ENCODE measurements at regions not wholly inside any gene's neighbourhood (a gene's known extent, or its start where the extent isn't known, plus 50 kb on each side); places are given as distances from the start of the nearest gene placed in this dataset.

DNA sequence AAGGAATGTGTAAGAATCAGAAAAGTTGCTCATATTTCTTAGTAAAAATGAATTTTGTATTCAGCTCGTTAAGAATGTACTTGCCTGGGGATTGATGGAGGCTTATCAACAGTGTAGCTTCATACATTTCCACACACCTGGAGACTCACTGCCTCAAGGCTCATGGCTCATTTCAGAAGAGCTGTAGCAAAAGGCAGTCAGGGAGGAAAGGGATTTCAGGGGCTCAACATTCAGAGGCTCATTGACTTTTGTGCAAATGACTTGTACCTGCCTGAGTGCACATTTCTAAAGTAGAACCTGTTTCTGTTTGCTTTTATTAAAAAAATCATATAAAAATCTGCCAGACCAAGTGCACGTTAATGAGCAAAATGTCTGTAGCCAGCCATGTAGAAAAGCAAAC, 304.4 kb downstream of the KCNS3 start:
- no peak for DNase-seq (ENCODE audit: low read depth)

DNA sequence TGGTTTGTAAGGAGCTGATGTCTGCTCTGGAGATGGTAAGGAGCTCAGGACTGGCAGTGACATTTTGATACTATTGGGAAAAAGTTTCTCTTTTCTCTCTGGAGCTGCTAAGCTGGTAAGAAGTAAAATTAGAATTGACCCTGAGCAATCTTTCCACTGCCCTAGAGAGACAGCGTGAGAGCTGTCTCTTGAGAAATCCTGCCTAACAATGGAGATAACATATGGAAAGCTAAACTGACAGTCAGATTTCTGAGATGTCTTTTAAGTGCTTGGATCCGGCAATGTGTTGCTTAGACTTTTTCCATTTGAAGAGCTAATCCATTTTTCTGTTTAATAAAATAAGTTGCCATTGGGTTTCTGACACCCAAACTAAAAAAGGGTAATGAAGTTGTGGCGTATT, 302.4 kb downstream of the KCNS3 start:
- DNase-seq (ENCODE audit: low read depth): no peak

DNA sequence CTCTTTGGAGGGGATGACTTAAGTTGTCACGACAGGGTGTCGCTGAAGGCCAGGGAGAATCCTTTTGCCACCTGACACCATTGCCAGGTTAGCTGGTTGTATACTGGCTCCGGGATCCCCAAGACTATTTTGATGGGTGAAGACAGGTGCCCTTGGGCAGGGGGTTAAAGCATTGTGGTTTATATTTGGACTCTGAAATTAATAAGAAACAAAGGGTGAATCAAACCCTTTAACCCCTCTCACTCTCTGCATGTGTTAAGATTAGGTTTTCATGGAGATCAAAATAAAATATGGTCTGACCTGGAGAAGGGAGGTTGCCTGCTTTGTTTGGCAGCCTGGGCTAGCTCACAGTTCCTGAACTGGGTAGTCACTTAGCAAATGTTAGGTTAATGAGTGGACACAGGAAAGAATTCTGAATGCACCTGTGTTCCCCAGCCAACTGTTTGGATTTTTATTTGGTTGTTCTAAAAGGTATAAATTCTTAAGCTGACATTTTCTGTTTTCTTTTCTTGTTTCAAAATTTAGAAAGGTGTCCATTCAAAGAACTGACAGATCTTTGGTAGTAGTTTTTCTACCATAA, 301.7 kb downstream of the KCNS3 start:
- DNase-seq (ENCODE audit: low read depth): no peak

DNA sequence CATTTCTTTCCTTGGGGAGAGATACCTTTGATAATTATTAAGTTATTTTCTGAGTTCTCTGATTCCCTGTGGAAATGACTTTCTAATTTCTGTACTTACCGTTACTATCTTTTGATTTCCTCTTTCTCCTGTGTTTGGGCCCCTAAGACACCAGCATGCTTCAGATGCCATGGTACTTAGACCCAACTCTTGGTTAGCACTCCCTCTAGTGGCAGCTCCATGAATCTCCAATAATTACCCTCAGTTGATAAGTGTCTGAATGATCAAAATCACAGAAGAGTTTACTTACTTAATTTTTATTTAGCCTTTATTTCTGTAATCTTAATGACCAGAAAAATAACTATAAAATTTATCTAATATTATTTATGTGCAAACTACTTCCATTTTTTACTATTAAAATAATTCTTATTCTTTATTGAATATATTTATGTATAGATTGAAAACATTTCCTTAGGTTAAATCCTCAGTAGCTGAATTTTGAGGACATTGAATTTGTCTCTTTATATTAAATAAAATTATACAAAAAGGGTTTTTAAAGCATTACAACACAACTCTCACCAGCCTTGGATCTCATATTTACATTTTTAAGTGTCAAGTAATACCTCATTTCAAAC, 300.4 kb downstream of the KCNS3 start:
- no peak for DNase-seq (ENCODE audit: low read depth)

DNA sequence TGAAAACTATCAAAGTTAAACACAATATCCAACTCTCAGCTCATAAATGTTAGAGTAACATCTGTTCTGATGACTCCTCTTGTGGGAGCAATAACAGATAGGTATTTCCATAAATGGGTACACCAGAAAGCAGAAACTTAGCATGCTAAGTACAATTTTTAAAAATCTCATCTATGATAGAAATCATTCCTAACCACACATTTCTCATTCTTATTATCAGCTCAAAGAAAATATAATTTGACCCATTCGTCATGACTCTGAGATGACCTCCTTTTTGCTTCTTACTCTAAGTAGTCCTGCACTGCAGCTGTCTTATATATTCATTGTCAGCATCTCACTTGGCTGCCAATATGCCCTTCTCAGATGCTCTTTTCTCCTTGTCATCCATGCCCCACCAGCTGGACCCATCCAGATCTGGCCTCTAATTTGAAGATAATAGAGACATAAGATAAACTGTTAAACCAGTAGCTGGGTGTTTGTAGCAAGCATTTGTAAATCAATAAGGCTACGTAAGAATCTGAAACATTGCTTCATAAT, 298.3 kb downstream of the KCNS3 start:
- no peak for DNase-seq (ENCODE audit: low read depth)

DNA sequence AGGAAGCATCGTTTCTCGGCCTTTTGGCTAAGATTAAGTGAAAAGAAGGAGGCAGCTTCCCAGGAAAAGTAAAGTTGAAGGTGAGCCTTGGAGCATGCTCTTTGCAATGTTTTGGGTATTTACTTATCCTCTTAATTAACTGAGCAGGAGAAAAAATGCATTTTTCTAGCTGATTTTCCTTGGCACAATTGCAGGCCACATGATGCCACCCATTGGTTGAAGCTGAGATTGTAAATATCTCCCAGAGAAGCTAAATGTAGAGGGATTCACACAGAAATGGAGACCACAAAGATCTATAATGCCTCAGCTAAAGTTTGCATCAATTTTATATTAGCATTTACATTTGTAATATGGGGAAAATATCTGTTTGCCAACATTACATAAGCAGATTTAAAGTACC, 294.1 kb downstream of the KCNS3 start:
- DNase-seq (ENCODE audit: low read depth): no peak

- DNase-seq (ENCODE audit: low read depth): no peak
These were observed 293.0 kb downstream of the KCNS3 start for GRCh38 chr2:18171191-18172139.

GRCh38 chr2:18170642-18171041, 292.2 kb downstream of the KCNS3 start:
- DNase-seq (ENCODE audit: low read depth): no peak

DNA sequence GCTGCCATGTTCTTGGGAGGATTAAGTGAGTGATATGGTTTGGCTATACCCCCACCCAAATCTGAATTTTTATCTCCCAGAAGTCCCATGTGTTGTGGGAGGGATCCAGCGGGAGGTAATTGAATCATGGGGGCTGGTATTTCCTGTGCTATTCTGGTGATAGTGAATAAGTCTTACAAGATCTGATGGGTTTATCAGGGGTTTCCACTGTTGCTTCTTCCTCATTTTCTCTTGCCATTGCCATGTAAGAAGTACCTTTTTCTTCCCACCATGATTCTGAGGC, 291.4 kb downstream of the KCNS3 start:
- no peak for DNase-seq (ENCODE audit: low read depth)

GRCh38 chr2:18169121-18169892, 290.8 kb downstream of the KCNS3 start:
- no peak for DNase-seq (ENCODE audit: low read depth)

- DNase-seq (ENCODE audit: low read depth): no peak
These were observed 289.4 kb downstream of the KCNS3 start for GRCh38 chr2:18167871-18168270.

GRCh38 chr2:18161681-18162080, 283.2 kb downstream of the KCNS3 start:
- no peak for DNase-seq (ENCODE audit: low read depth)

- no peak for DNase-seq (ENCODE audit: low read depth)
These were observed 281.4 kb downstream of the KCNS3 start for GRCh38 chr2:18159896-18160295.

- DNase-seq (ENCODE audit: low read depth): no peak
These were observed 278.0 kb downstream of the KCNS3 start for GRCh38 chr2:18156421-18156820.

DNA sequence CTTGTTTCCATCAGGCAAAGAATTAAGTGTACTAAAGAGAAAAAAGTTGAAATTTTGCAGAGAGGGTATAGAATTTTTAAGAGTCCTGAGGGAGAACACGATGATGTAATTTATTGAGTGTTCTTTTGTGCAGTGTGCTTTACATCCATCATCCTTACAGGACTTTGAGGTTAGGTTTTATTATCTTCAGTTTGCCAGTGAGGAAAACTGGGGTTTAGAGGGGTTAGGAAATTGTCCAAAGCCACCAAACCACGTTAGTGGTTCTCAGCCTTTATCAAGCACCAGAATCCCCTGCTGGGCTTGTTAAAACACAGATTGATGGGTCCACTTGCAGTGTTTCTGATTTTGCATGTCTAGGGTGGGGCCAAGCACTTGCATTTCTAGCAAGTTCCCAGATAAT, 277.5 kb downstream of the KCNS3 start:
- DNase-seq (ENCODE audit: low read depth): no peak

DNA sequence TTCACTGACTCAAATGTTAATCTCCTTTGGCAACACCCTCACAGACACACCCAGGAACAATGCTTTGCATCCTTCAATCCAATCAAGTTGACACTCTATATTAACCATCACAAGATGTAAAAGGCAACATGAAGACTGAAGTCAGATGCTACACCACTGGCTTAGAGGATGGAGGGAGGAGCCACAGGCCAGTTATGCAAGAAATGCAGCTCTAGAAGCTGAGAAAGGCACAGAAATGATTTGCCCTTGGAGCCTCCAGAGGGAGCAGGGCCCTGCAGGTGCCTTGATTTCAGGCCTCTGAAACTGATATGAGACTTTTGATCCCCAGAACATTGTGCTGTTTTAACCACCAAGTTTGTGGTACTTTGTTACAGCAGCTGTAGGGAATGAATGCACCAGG, 276.3 kb downstream of the KCNS3 start:
- no peak for DNase-seq (ENCODE audit: low read depth)

GRCh38 chr2:18154259-18154658, 275.8 kb downstream of the KCNS3 start:
- no peak for DNase-seq (ENCODE audit: low read depth)

GRCh38 chr2:18153741-18154140, 275.3 kb downstream of the KCNS3 start:
- no peak for DNase-seq (ENCODE audit: low read depth)

DNA sequence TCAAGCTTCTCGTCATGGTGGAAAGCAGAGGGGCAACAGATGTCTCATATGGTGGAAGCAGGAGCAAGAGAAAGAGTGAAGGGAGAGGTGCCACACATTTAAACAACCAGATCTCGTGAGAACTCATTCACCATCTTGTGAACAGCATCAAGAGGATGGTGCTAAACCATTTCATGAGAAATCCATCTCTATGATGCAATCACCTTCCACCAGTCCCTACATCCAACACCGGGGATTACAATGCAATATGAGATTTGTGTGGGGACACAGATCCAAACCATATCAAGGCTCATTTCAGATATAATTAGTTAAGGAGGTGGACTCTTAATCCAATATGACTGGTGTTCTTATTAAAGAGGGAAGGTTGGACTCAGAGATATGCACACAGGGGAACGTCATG, 272.8 kb downstream of the KCNS3 start:
- no peak for DNase-seq (ENCODE audit: low read depth)

DNA sequence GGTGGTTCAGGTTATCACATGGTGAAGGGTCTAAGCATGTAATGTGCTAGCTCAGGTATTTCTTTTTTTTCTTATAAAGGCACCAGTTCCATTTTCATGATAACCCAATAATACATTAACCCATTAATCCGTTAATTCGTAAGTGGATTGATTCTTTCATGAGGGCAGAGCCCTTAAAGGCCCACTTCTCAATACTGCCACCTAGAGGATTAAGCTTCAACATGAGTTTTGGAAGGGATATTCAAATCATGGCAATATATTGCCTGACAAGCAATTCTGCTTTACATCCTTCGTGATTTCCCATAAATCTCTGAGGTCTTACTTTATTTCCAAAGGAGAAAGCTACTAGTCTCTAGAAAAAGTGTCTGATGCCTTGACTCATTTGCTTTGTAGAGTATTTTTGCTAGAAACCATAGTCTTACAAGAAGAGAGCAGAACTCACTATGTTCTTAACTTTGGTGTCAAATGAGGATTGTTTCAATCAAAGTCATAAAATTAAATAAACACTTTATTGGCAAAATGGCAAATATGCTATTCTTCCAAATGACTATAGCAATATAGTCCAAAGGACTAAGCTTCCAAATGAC, 271.3 kb downstream of the KCNS3 start:
- DNase-seq (ENCODE audit: low read depth): no peak

DNA sequence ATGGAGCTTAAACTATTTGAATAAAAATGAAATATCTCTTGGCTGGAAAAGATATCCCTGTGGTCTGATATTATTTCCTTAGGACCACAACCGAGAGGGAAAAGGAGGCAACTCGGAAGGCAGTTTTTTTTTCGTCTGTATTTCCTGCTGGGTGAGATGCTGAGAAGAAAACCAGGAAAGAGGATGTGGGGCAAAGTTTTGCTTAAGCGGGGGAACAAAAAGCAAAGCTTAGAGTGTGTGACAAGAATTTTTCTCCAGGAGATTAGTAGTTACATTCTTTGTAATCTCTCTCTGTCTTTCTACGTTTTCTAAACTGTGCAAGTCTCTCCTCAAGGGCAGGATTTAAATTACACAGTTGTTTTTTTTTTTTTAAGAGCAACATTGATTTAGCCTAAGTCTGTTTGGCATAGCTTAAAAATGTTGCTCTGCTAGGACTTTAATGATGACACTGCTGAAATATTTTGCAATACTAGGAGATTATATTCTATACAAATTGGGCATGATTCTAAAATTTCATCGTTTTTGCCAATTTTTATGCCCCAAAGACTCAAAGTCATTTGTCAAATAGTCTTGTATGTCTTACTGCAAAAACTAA, 258.5 kb downstream of the KCNS3 start:
- no peak for DNase-seq (ENCODE audit: low read depth)

DNA sequence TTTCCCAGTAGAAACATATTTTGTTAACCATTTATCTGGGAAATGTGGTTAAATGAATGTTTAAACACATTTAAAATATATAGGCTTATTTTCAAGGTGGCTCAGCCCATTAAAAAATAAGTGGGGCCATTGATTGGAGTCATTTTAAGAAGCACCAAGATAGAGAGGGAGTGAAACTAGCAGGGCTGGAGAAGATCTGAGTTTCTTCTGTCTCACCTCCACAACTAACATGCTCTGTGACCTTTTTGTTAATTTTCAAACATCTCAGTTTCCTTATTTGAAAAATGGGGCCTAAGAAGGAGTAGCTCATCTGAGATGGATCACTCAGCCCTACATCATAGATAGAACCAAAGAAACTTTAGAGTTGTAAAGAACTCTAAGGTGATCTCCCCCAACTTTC, 254.8 kb downstream of the KCNS3 start:
- no peak for DNase-seq (ENCODE audit: low read depth)
